Panc1 (cell line): ENCODE measurements at regions not wholly inside any gene's neighbourhood (a gene's known extent, or its start where the extent isn't known, plus 50 kb on each side); places are given as distances from the start of the nearest gene placed in this dataset.

Experiments used
- ATAC-seq: fragments of 200-7000 bp; cut with Tn5 transposase; 2 replicates; pipeline ENCODE4 v1.9.1; 2020; ENCODE audit warnings: mild to moderate bottlenecking, moderate library complexity
- BruUV-seq: library from RNA; stranded (reverse); fragments of 400-500 nt; replicated peaks from 2 replicates; lab custom pipeline; 2021; lab: Mats Ljungman, UMichigan
- CTCF ChIA-PET: fragments of 300-600 bp; sonication (Branson Sonifier 250); formaldehyde crosslinking; loops from one replicate; lab custom pipeline; 2022; ENCODE audit warnings: antibody characterized with exemption; lab: Charles Lee
- POLR2A ChIA-PET: fragments of 300-600 bp; sonication (Branson Sonifier 250); formaldehyde crosslinking; loops from one replicate; lab custom pipeline; 2022; ENCODE audit warnings: antibody characterized with exemption; lab: Charles Lee
- DNase-seq: peaks from one replicate; pipeline ENCODE4 v3.0.0-alpha.2; 2010; ENCODE audit warnings: low read depth, low spot score
- H3K27ac ChIP-seq: 2 replicates; pipeline ENCODE4 v1.5.1; 2011; ENCODE audit warnings: mild to moderate bottlenecking, low read length, inconsistent platforms
- H3K27me3 ChIP-seq: fragments of 200-500 bp; sonication (Bioruptor generic); 2 replicates; pipeline ENCODE4 v1.6.0; 2014; ENCODE audit warnings: low read length, inconsistent platforms; ENCODE audit not compliant: control insufficient read depth, insufficient read depth
- H3K36me3 ChIP-seq: fragments of 200-500 bp; sonication (Bioruptor generic); 2 replicates; pipeline ENCODE4 v1.5.1; 2014; ENCODE audit warnings: inconsistent platforms, mild to moderate bottlenecking, low read length, moderate library complexity; ENCODE audit not compliant: control insufficient read depth, insufficient read depth
- H3K4me1 ChIP-seq: 2 replicates; pipeline ENCODE4 v1.5.1; 2011; ENCODE audit warnings: inconsistent platforms, mild to moderate bottlenecking, low read length, moderate library complexity; ENCODE audit not compliant: control insufficient read depth, insufficient read depth
- H3K4me3 ChIP-seq, 2 experiments: 2 replicates each; pipeline ENCODE4 v1.5.1; 2011 to 2012; ENCODE audit warnings: low read depth in 2 of 2, low read length in 2 of 2, mild to moderate bottlenecking in 2 of 2, inconsistent platforms in 1 of 2, moderate library complexity in 1 of 2
- H3K9me3 ChIP-seq: fragments of 200-500 bp; sonication (Bioruptor generic); 2 replicates; pipeline ENCODE4 v1.5.1; 2014; ENCODE audit warnings: low read depth, mild to moderate bottlenecking, inconsistent platforms, low read length, moderate library complexity; ENCODE audit not compliant: control insufficient read depth, insufficient read depth
- CTCF ChIP-seq: fragments of 450-650 bp; IDR thresholded peaks from 2 replicates; pipeline ENCODE4 v1.5.1; 2017; ENCODE audit warnings: mild to moderate bottlenecking
- POLR2AphosphoS5 ChIP-seq: IDR thresholded peaks from 2 replicates; pipeline ENCODE4 v1.6.1; 2012; ENCODE audit warnings: mild to moderate bottlenecking, low read depth, low read length, moderate library complexity
- SIN3A ChIP-seq: IDR thresholded peaks from 2 replicates; pipeline ENCODE4 v1.6.1; 2012; ENCODE audit warnings: low read depth, mild to moderate bottlenecking, low read length, moderate library complexity, borderline replicate concordance; ENCODE audit not compliant: insufficient read depth
- TCF7L2 ChIP-seq: IDR thresholded peaks from 2 replicates; pipeline ENCODE4 v1.6.1; 2011; ENCODE audit warnings: mild to moderate bottlenecking, low read depth, low read length, inconsistent platforms
- in situ Hi-C: cut with HindIII; loops from 2 replicates; pipeline ENCODE4 v1.10.0; 2016; ENCODE audit warnings: low sequenced_read_pairs, low pct_unique_long_range_greater_than_20kb
- intact Hi-C: fragments of 100-400 bp; cut with micrococcal nuclease; formaldehyde crosslinking; loops from one replicate; pipeline ENCODE4 v1.10.0; 2022; ENCODE audit not compliant: unreplicated experiment
- TF ChIP-seq, protein P1 (sequence below), 2 experiments: IDR thresholded peaks; 2 replicates each; pipeline ENCODE4 v1.6.1; 2011 to 2012; ENCODE audit warnings: low read depth in 2 of 2, control low read depth in 1 of 2, low read length in 1 of 2, mild to moderate bottlenecking in 1 of 2, moderate library complexity in 1 of 2; ENCODE audit not compliant: insufficient read depth in 1 of 2

DNA sequence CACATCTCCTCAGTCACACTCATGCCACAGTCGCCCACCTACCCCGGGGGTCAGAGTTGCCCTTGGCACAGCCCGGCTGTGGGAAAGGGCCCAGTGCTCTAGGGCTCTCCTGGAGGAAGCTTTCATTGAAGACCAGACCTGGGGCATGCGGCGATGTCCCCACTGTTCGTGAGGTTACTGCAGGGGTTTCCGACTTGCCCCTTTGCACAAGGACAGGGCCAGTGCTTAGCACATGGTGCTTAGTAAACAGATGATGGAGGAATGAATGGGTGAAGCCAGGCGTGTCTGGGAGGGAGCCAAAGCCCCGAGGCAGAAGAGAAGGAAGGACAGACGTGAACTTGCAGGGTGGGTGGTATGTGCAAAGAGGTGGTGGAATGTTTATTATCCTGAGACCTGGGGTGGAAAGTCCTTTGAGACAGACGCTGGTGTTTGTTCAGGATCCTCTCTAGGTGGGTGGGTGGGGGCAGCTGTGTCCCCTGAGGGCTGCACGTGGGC is 205.9 kb upstream of the ARL4C start:
- POLR2A ChIA-PET = no interaction called here
- TF ChIP-seq TCF7L2 (no peak), POLR2AphosphoS5 (no peak), CTCF (no peak), SIN3A (no peak)
- TF ChIP-seq, protein P1, sequence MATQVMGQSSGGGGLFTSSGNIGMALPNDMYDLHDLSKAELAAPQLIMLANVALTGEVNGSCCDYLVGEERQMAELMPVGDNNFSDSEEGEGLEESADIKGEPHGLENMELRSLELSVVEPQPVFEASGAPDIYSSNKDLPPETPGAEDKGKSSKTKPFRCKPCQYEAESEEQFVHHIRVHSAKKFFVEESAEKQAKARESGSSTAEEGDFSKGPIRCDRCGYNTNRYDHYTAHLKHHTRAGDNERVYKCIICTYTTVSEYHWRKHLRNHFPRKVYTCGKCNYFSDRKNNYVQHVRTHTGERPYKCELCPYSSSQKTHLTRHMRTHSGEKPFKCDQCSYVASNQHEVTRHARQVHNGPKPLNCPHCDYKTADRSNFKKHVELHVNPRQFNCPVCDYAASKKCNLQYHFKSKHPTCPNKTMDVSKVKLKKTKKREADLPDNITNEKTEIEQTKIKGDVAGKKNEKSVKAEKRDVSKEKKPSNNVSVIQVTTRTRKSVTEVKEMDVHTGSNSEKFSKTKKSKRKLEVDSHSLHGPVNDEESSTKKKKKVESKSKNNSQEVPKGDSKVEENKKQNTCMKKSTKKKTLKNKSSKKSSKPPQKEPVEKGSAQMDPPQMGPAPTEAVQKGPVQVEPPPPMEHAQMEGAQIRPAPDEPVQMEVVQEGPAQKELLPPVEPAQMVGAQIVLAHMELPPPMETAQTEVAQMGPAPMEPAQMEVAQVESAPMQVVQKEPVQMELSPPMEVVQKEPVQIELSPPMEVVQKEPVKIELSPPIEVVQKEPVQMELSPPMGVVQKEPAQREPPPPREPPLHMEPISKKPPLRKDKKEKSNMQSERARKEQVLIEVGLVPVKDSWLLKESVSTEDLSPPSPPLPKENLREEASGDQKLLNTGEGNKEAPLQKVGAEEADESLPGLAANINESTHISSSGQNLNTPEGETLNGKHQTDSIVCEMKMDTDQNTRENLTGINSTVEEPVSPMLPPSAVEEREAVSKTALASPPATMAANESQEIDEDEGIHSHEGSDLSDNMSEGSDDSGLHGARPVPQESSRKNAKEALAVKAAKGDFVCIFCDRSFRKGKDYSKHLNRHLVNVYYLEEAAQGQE (IDR thresholded peaks at IDR 0.05; ENCODE audit: insufficient read depth in 1 of 2, low read depth in 2 of 2, low read length in 1 of 2) = no peak
- BruUV-seq = no TSS peak

GRCh38 chr2:234701841-234702240 is 205.0 kb upstream of the ARL4C start:
- BruUV-seq = no TSS peak
- DNase-seq = no peak
- intact Hi-C loops (no loop called here), in situ Hi-C loops (no loop called here)
- CTCF ChIA-PET = interaction anchor here (0.6 kb wide), 1 partner anchor 112 kb away, joined by 9 read pairs; no protein-coding TSS in a partner anchor
- H3K4me1 ChIP-seq = no peaks in the 10 kb centered on the region
- peaks cover 7% of the 10 kb centered on the region; the same call in 1 of the 2 replicates for H3K9me3 ChIP-seq
- no peak for TF ChIP-seq CTCF
- no peak for TF ChIP-seq POLR2AphosphoS5
- TF ChIP-seq, protein P1 (IDR thresholded peaks at IDR 0.05; ENCODE audit: insufficient read depth in 1 of 2, low read depth in 2 of 2, low read length in 1 of 2) = no peak
- TF ChIP-seq SIN3A = no peak
- TF ChIP-seq TCF7L2 = no peak
- H3K4me3 ChIP-seq = no peak overlapping the region
- no peaks in the 10 kb centered on the region for H3K36me3 ChIP-seq
- no peak overlapping the region for H3K27ac ChIP-seq
- H3K27me3 ChIP-seq = no peaks in the 10 kb centered on the region
- POLR2A ChIA-PET = interaction anchor here (0.6 kb wide), 1 partner anchor 127 kb away, joined by 6 read pairs; no protein-coding TSS in a partner anchor
- ATAC-seq = no peak

More for the DNA sequence above, 205.9 kb upstream of the ARL4C start:
- ATAC-seq (no peak), DNase-seq (no peak)
- CTCF ChIA-PET = no interaction called here
- in situ Hi-C loops = no loop called here
- no peak overlapping the region for H3K27ac ChIP-seq
- intact Hi-C loops = no loop called here
- H3K27me3 ChIP-seq = no peaks in the 10 kb centered on the region
- no peak overlapping the region for H3K4me3 ChIP-seq
- peaks cover 2% of the 10 kb centered on the region; the same call in 1 of the 2 replicates for H3K9me3 ChIP-seq
- H3K4me1 ChIP-seq = no peaks in the 10 kb centered on the region
- no peaks in the 10 kb centered on the region for H3K36me3 ChIP-seq
